A673 (cell line): ENCODE measurements at regions not wholly inside any gene's neighbourhood (a gene's known extent, or its start where the extent isn't known, plus 50 kb on each side); places are given as distances from the start of the nearest gene placed in this dataset.

Experiments used
- BruUV-seq: library from RNA; stranded (reverse); fragments of 400-500 nt; replicated peaks from 2 replicates; lab custom pipeline; 2021; lab: Mats Ljungman, UMichigan
- CTCF ChIA-PET: fragments of 300-600 bp; sonication (Branson Sonifier 250); formaldehyde crosslinking; loops from one replicate; lab custom pipeline; 2022; ENCODE audit warnings: antibody characterized with exemption; lab: Charles Lee
- POLR2A ChIA-PET: fragments of 300-600 bp; sonication (Branson Sonifier 250); formaldehyde crosslinking; loops from one replicate; lab custom pipeline; 2022; ENCODE audit warnings: antibody characterized with exemption; ENCODE audit not compliant: low non-redundant PET; lab: Charles Lee
- DNase-seq: peaks from one replicate; pipeline ENCODE4 v3.0.0-alpha.2; 2015; ENCODE audit warnings: low spot score
- H3K27ac ChIP-seq: fragments of 200-600 bp; sonication (generic); 2 replicates; pipeline ENCODE4 v1.5.1; 2016; ENCODE audit warnings: mixed run types, low read depth, mild to moderate bottlenecking, mixed read lengths, antibody characterized with exemption, low read length; ENCODE audit not compliant: poor library complexity, severe bottlenecking
- H3K27me3 ChIP-seq: fragments of 200-600 bp; sonication (generic); replicated peaks from 2 replicates; pipeline ENCODE4 v1.6.1; 2017; ENCODE audit warnings: mixed run types, low read depth, mild to moderate bottlenecking, mixed read lengths, antibody characterized with exemption, low read length; ENCODE audit not compliant: insufficient read depth, poor library complexity
- H3K36me3 ChIP-seq: fragments of 200-600 bp; sonication (generic); 2 replicates; pipeline ENCODE4 v1.6.1; 2016; ENCODE audit warnings: mixed run types, mild to moderate bottlenecking, mixed read lengths, antibody characterized with exemption, low read length; ENCODE audit not compliant: insufficient read depth, poor library complexity, severe bottlenecking
- H3K4me1 ChIP-seq: fragments of 200-600 bp; sonication (generic); 2 replicates; pipeline ENCODE4 v1.6.1; 2017; ENCODE audit warnings: mixed run types, mild to moderate bottlenecking, mixed read lengths, antibody characterized with exemption, low read length; ENCODE audit not compliant: insufficient read depth, poor library complexity, severe bottlenecking
- H3K4me3 ChIP-seq: fragments of 200-600 bp; sonication (generic); 2 replicates; pipeline ENCODE4 v1.5.1; 2016; ENCODE audit warnings: low read depth, mixed run types, mild to moderate bottlenecking, mixed read lengths, low read length; ENCODE audit not compliant: poor library complexity, severe bottlenecking
- H3K9me3 ChIP-seq: fragments of 200-600 bp; sonication (generic); 2 replicates; pipeline ENCODE4 v1.6.1; 2016; ENCODE audit warnings: mixed run types, low read depth, mild to moderate bottlenecking, mixed read lengths, antibody characterized with exemption, low read length; ENCODE audit not compliant: poor library complexity, severe bottlenecking
- CTCF ChIP-seq: fragments of 300-800, 200-600 bp; sonication (generic); conservative IDR thresholded peaks from 2 replicates; pipeline ENCODE4 v1.5.1; 2017; ENCODE audit warnings: low read depth, mild to moderate bottlenecking, antibody characterized with exemption, low read length, moderate library complexity, mixed read lengths
- EZH2 ChIP-seq: fragments of 200-600 bp; sonication (generic); IDR thresholded peaks from 2 replicates; pipeline ENCODE4 v1.6.1; 2017; ENCODE audit warnings: borderline replicate concordance, low read depth, mild to moderate bottlenecking, mixed read lengths, antibody characterized with exemption, low read length; ENCODE audit not compliant: poor library complexity, severe bottlenecking
- intact Hi-C: fragments of 100-400 bp; cut with micrococcal nuclease; formaldehyde crosslinking; loops from one replicate; pipeline ENCODE4 v1.10.0; 2022; ENCODE audit not compliant: unreplicated experiment

- CTCF ChIA-PET = no interaction called here
- POLR2A ChIA-PET = interaction anchor here (0.6 kb wide), 1 partner anchor 166 kb away, joined by 6 read pairs; no protein-coding TSS in a partner anchor
- Histone ChIP-seq H3K27me3 (no peaks in the 10 kb centered on the region), H3K4me3 (no peak overlapping the region), H3K9me3 (no peaks in the 10 kb centered on the region), H3K4me1 (peaks cover 31% of the 10 kb centered on the region), H3K36me3 (no peaks in the 10 kb centered on the region), H3K27ac (peak overlapping the region; percentile 4)
- BruUV-seq = no TSS peak
- TF ChIP-seq EZH2 (no peak), CTCF (peak; percentile 23; the same call in 1 of the 2 replicates)
- intact Hi-C loops = loop anchor here (10.0 kb wide), 1 partner anchor 381 kb away; no protein-coding TSS in a partner anchor
- no peak for DNase-seq
Measured at GRCh38 chr6:15113587-15113986, 132.3 kb upstream of the JARID2 start.

GRCh38 chr6:15114061-15114460 is 131.8 kb upstream of the JARID2 start:
- no peaks in the 10 kb centered on the region for H3K36me3 ChIP-seq
- H3K4me3 ChIP-seq = no peak overlapping the region
- ChIA-PET CTCF (no interaction called here), POLR2A (interaction anchor here (0.6 kb wide), 1 partner anchor 165 kb away, joined by 6 read pairs; no protein-coding TSS in a partner anchor)
- H3K27ac ChIP-seq = peak overlapping the region; percentile 4
- BruUV-seq = no TSS peak
- no peak for DNase-seq
- peaks cover 26% of the 10 kb centered on the region for H3K4me1 ChIP-seq
- H3K27me3 ChIP-seq = no peaks in the 10 kb centered on the region
- intact Hi-C loops = loop anchor here (10.0 kb wide), 1 partner anchor 381 kb away; no protein-coding TSS in a partner anchor
- no peaks in the 10 kb centered on the region for H3K9me3 ChIP-seq
- TF ChIP-seq CTCF (no peak), EZH2 (no peak)

GRCh38 chr6:15116889-15117288 is 129.0 kb upstream of the JARID2 start:
- ChIA-PET CTCF (no interaction called here), POLR2A (no interaction called here)
- TF ChIP-seq CTCF (no peak), EZH2 (no peak)
- H3K9me3 ChIP-seq = no peaks in the 10 kb centered on the region
- no peaks in the 10 kb centered on the region for H3K4me1 ChIP-seq
- no TSS peak for BruUV-seq
- intact Hi-C loops = loop anchor here (10.0 kb wide), 1 partner anchor 378 kb away; no protein-coding TSS in a partner anchor
- H3K36me3 ChIP-seq = no peaks in the 10 kb centered on the region
- no peak for DNase-seq
- H3K4me3 ChIP-seq = no peak overlapping the region
- no peaks in the 10 kb centered on the region for H3K27me3 ChIP-seq
- H3K27ac ChIP-seq = no peak overlapping the region
